IMR-90 (cell line): ENCODE measurements at regions not wholly inside any gene's neighbourhood (a gene's known extent, or its start where the extent isn't known, plus 50 kb on each side); places are given as distances from the start of the nearest gene placed in this dataset.

Experiments
- ATAC-seq: fragments of 200-7000 bp; cut with Tn5 transposase; 2 replicates; pipeline ENCODE4 v1.9.1; 2020; ENCODE audit warnings: low read depth, mild to moderate bottlenecking, moderate library complexity
- BruUV-seq: library from RNA; stranded (reverse); fragments of 400-500 nt; replicated peaks from 2 replicates; lab custom pipeline; 2021; lab: Mats Ljungman, UMichigan
- CTCF ChIA-PET: fragments of 300-600 bp; formaldehyde crosslinking; extraction: SDS; loops from one replicate; lab custom pipeline; 2021; ENCODE audit warnings: antibody characterized with exemption; lab: Yijun Ruan, JAX
- POLR2A ChIA-PET: fragments of 300-600 bp; sonication (Branson Sonifier 250); formaldehyde crosslinking; loops from one replicate; lab custom pipeline; 2022; ENCODE audit warnings: antibody characterized with exemption; ENCODE audit not compliant: unreplicated experiment; lab: Charles Lee
- DNase-seq: peaks from one replicate; pipeline ENCODE4 v3.0.0; 2013
- H2AFZ ChIP-seq: replicated peaks from 2 replicates; pipeline ENCODE3; 2013; ENCODE audit warnings: low read length, mild to moderate bottlenecking; ENCODE audit not compliant: poor library complexity
- H2AK5ac ChIP-seq: 2 replicates; pipeline ENCODE4 v1.6.1; 2013; ENCODE audit warnings: low read depth, low read length, inconsistent platforms
- H2AK9ac ChIP-seq: replicated peaks from 2 replicates; pipeline ENCODE3; 2013; ENCODE audit warnings: mild to moderate bottlenecking, low read depth, low read length, moderate library complexity; ENCODE audit not compliant: poor library complexity
- H2BK120ac ChIP-seq: 2 replicates; pipeline ENCODE4 v1.6.1; 2013; ENCODE audit warnings: low read depth, low read length, inconsistent platforms
- H2BK15ac ChIP-seq: 3 replicates; pipeline ENCODE4 v1.6.1; 2013; ENCODE audit warnings: low read depth, low read length, inconsistent platforms
- H2BK20ac ChIP-seq: 2 replicates; pipeline ENCODE4 v1.6.1; 2013; ENCODE audit warnings: low read depth, mild to moderate bottlenecking, inconsistent platforms, low read length, moderate library complexity
- H2BK5ac ChIP-seq: 2 replicates; pipeline ENCODE4 v1.6.1; 2013; ENCODE audit warnings: mild to moderate bottlenecking, low read depth, low read length, inconsistent platforms; ENCODE audit not compliant: poor library complexity, severe bottlenecking
- H3K14ac ChIP-seq: replicated peaks from 2 replicates; pipeline ENCODE4 v1.6.1; 2013; ENCODE audit warnings: low read depth, low read length, inconsistent platforms
- H3K18ac ChIP-seq: 2 replicates; pipeline ENCODE4 v1.6.1; 2013; ENCODE audit warnings: low read depth, low read length, control low read depth
- H3K23ac ChIP-seq: 2 replicates; pipeline ENCODE4 v1.6.1; 2013; ENCODE audit warnings: low read depth, low read length, inconsistent platforms
- H3K27ac ChIP-seq: 2 replicates; pipeline ENCODE4 v1.5.1; 2013; ENCODE audit warnings: mild to moderate bottlenecking, control low read depth, low read length; ENCODE audit not compliant: insufficient read depth
- H3K27me3 ChIP-seq: 2 replicates; pipeline ENCODE4 v1.6.1; 2013; ENCODE audit warnings: low read length; ENCODE audit not compliant: control insufficient read depth, insufficient read depth
- H3K36me3 ChIP-seq: 2 replicates; pipeline ENCODE4 v1.6.1; 2013; ENCODE audit warnings: low read length, mixed read lengths; ENCODE audit not compliant: control insufficient read depth, insufficient read depth
- H3K4ac ChIP-seq: 2 replicates; pipeline ENCODE4 v1.6.1; 2013; ENCODE audit warnings: low read depth, low read length, inconsistent platforms
- H3K4me1 ChIP-seq: 2 replicates; pipeline ENCODE4 v1.6.1; 2013; ENCODE audit warnings: low read length, mixed read lengths; ENCODE audit not compliant: control insufficient read depth, insufficient read depth
- H3K4me2 ChIP-seq: 2 replicates; pipeline ENCODE4 v1.6.1; 2013; ENCODE audit warnings: low read depth, mild to moderate bottlenecking, control low read depth, low read length, moderate library complexity
- H3K4me3 ChIP-seq: 2 replicates; pipeline ENCODE4 v1.5.1; 2013; ENCODE audit warnings: low read depth, mild to moderate bottlenecking, control low read depth, low read length, moderate library complexity; ENCODE audit not compliant: insufficient read depth
- H3K56ac ChIP-seq: 2 replicates; pipeline ENCODE4 v1.6.1; 2013; ENCODE audit warnings: low read length, inconsistent platforms; ENCODE audit not compliant: insufficient read depth; ENCODE audit errors: extremely low read depth
- H3K79me1 ChIP-seq, 2 experiments: 2 replicates each; pipeline ENCODE4 v1.6.1; 2013; ENCODE audit warnings: low read length in 2 of 2, inconsistent platforms in 1 of 2, low read depth in 1 of 2
- H3K9ac ChIP-seq: 2 replicates; pipeline ENCODE4 v1.6.1; 2013; ENCODE audit warnings: low read depth, low read length, control low read depth
- H3K9me1 ChIP-seq: 2 replicates; pipeline ENCODE4 v1.6.1; 2013; ENCODE audit warnings: low read length, inconsistent platforms; ENCODE audit not compliant: insufficient read depth
- H3K9me3 ChIP-seq: 2 replicates; pipeline ENCODE4 v1.6.1; 2013; ENCODE audit warnings: low read length; ENCODE audit not compliant: control insufficient read depth, insufficient read depth
- H4K20me1 ChIP-seq: 2 replicates; pipeline ENCODE4 v1.6.1; 2013; ENCODE audit warnings: low read length, inconsistent platforms; ENCODE audit not compliant: insufficient read depth
- H4K5ac ChIP-seq: 2 replicates; pipeline ENCODE4 v1.6.1; 2013; ENCODE audit warnings: mild to moderate bottlenecking, low read depth, low read length, control low read depth
- H4K8ac ChIP-seq, 2 experiments: 2 replicates each; pipeline ENCODE4 v1.6.1; 2013; ENCODE audit warnings: low read depth in 2 of 2, low read length in 2 of 2, control low read depth in 1 of 2, inconsistent platforms in 1 of 2
- H4K91ac ChIP-seq: 2 replicates; pipeline ENCODE4 v1.6.1; 2013; ENCODE audit warnings: low read depth, low read length, inconsistent platforms; ENCODE audit not compliant: insufficient read depth
- CEBPB ChIP-seq: IDR thresholded peaks from 2 replicates; pipeline ENCODE4 v1.6.1; 2012; ENCODE audit warnings: low read depth, low read length, improper control_type of control experiment
- MAFK ChIP-seq: IDR thresholded peaks from 2 replicates; pipeline ENCODE4 v1.6.1; 2012; ENCODE audit warnings: low read depth, low read length, improper control_type of control experiment
- MXI1 ChIP-seq: IDR thresholded peaks from 2 replicates; pipeline ENCODE4 v1.6.1; 2012; ENCODE audit warnings: low read depth, mild to moderate bottlenecking, low read length, moderate library complexity, borderline replicate concordance
- WGBS, 2 experiments: methylation state at CpG; one replicate each; pipeline versions ENCODE4 v1.1.5 to v1.1.7; 2013; ENCODE audit warnings: missing lambda C conversion rate in 2 of 2; ENCODE audit not compliant: insufficient read length in 1 of 2; ENCODE audit errors: extremely low coverage in 2 of 2; 5-methylcytosine and 5-hydroxymethylcytosine counted together
- dilution Hi-C: fragments of 300-500 bp; cut with HindIII; formaldehyde crosslinking; loops from one replicate; pipeline ENCODE4 v1.14.3; 2018; ENCODE audit warnings: low sequenced_read_pairs; ENCODE audit not compliant: unreplicated experiment
- in situ Hi-C: fragments of 300-500 bp; cut with MboI; formaldehyde crosslinking; loops from 3 replicates; pipeline ENCODE4 v1.14.3; 2019; ENCODE audit warnings: low sequenced_read_pairs, inconsistent platforms, mixed read lengths
- intact Hi-C: fragments of 100-400 bp; cut with micrococcal nuclease; formaldehyde crosslinking; loops from 2 replicates; pipeline ENCODE4 v1.10.0; 2022

DNA sequence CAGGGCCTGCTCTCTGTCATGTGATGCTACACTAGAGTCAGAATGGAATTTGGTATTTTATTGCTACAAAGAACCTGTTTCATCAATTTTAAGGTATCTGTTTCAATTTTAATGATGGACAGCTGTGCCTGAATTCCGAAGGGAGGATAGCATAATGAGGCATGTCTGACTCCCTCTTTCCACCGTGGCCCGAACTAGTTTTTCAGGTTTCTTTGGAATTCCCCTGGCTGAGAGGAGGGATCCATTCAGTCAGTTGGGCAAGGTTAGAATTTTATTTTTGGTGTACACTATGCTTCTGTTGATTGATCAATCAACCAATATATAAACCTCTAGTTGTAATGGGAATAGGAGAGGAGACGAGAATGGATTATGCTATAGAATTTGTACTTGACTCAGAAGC is 761.8 kb downstream of the FAM133A start:
- H3K4me1 ChIP-seq, result no peaks in the 10 kb centered on the region
- H3K9ac ChIP-seq, result no peak overlapping the region
- no peak overlapping the region for H3K4ac ChIP-seq
- no peak overlapping the region for H3K4me3 ChIP-seq
- no peaks in the 10 kb centered on the region for H3K36me3 ChIP-seq
- dilution Hi-C loops, result no loop called here
- H3K9me3 ChIP-seq, result no peaks in the 10 kb centered on the region
- DNase-seq, result no peak
- no peaks in the 10 kb centered on the region for H3K9me1 ChIP-seq
- H2BK5ac ChIP-seq, result no peak overlapping the region
- no peak overlapping the region for H3K56ac ChIP-seq
- no peak overlapping the region for H2AFZ ChIP-seq
- TF ChIP-seq MXI1, result no peak
- TF ChIP-seq CEBPB, result no peak
- no peak for TF ChIP-seq MAFK
- H2BK15ac ChIP-seq, result no peak overlapping the region
- no peaks in the 10 kb centered on the region for H3K27me3 ChIP-seq
- no peak overlapping the region for H3K18ac ChIP-seq
- POLR2A ChIA-PET, result no interaction called here
- H4K20me1 ChIP-seq, result no peaks in the 10 kb centered on the region
- no CpG with 5 or more reads among the region's 4 CpGs for WGBS, 2 experiments
- no peak overlapping the region for H4K8ac ChIP-seq
- in situ Hi-C loops, result no loop called here
- ATAC-seq, result no peak
- no peak overlapping the region for H3K14ac ChIP-seq
- H3K23ac ChIP-seq, result no peak overlapping the region
- BruUV-seq, result no TSS peak
- no peak overlapping the region for H2AK9ac ChIP-seq
- no peak overlapping the region for H2BK20ac ChIP-seq
- intact Hi-C loops, result no loop called here
- H2AK5ac ChIP-seq, result no peak overlapping the region
- no peak overlapping the region for H3K4me2 ChIP-seq
- CTCF ChIA-PET, result no interaction called here
- H3K79me1 ChIP-seq, result no peaks in the 10 kb centered on the region
- H4K91ac ChIP-seq, result no peak overlapping the region
- H4K5ac ChIP-seq, result no peak overlapping the region
- H3K27ac ChIP-seq, result no peak overlapping the region
- H2BK120ac ChIP-seq, result no peak overlapping the region
